ENCODE measurements at regions not wholly inside any gene's neighbourhood (a gene's known extent, or its start where the extent isn't known, plus 50 kb on each side); places are given as distances from the start of the nearest gene placed in this dataset.
A peak's percentile ranks its signal among the peaks of the same experiment; 100 is the strongest.
"Not testable (repeated sequence)": the region's sequence is repeated elsewhere in the genome, so short reads cannot be mapped to it uniquely, and the experiment has no call there.

GRCh38 chr1:96522927-96523326 is 198.7 kb upstream of the PTBP2 start:
- DNase-seq = no peak

- DNase-seq = peak; percentile 3
Measured at GRCh38 chr1:96524100-96524499, 197.5 kb upstream of the PTBP2 start.

- no peak for DNase-seq
Measured at GRCh38 chr1:96525657-96526557, 195.7 kb upstream of the PTBP2 start.

GRCh38 chr1:96528672-96529071 is 192.9 kb upstream of the PTBP2 start:
- DNase-seq = not testable (repeated sequence)

GRCh38 chr1:96533820-96534219 is 187.8 kb upstream of the PTBP2 start:
- DNase-seq = no peak

- no peak for DNase-seq
Measured at GRCh38 chr1:96536581-96536980, 185.0 kb upstream of the PTBP2 start.

- DNase-seq = no peak
Measured at GRCh38 chr1:96538111-96538641, 183.4 kb upstream of the PTBP2 start.

- DNase-seq = no peak
Measured at GRCh38 chr1:96538883-96539282, 182.7 kb upstream of the PTBP2 start.

GRCh38 chr1:96541491-96541890 is 180.1 kb upstream of the PTBP2 start:
- DNase-seq = no peak

- DNase-seq = no peak
Measured at GRCh38 chr1:96544051-96544830, 177.3 kb upstream of the PTBP2 start.

GRCh38 chr1:96544831-96545221 is 176.8 kb upstream of the PTBP2 start:
- DNase-seq = no peak

GRCh38 chr1:96545935-96546656 is 175.5 kb upstream of the PTBP2 start:
- DNase-seq = no peak

- no peak for DNase-seq
Measured at GRCh38 chr1:96550061-96550460, 171.5 kb upstream of the PTBP2 start.

- no peak for DNase-seq
Measured at GRCh38 chr1:96552451-96552850, 169.1 kb upstream of the PTBP2 start.

- DNase-seq = no peak
Measured at GRCh38 chr1:96553811-96554210, 167.8 kb upstream of the PTBP2 start.

- DNase-seq = no peak
Measured at GRCh38 chr1:96554364-96554763, 167.2 kb upstream of the PTBP2 start.

GRCh38 chr1:96557336-96557735 is 164.2 kb upstream of the PTBP2 start:
- DNase-seq = no peak

GRCh38 chr1:96558635-96559034 is 162.9 kb upstream of the PTBP2 start:
- no peak for DNase-seq

- DNase-seq = no peak
Measured at GRCh38 chr1:96559181-96559580, 162.4 kb upstream of the PTBP2 start.

GRCh38 chr1:96559707-96560596 is 161.6 kb upstream of the PTBP2 start:
- peak; percentile 66 for DNase-seq

GRCh38 chr1:96562094-96562493 is 159.5 kb upstream of the PTBP2 start:
- DNase-seq = no peak

- peak; percentile 18 for DNase-seq
Measured at GRCh38 chr1:96564401-96564800, 157.2 kb upstream of the PTBP2 start.

Measured in suppressor macrophage treated with lipopolysaccharide for 4 hours (primary cell).